ENCODE measurements at regions not wholly inside any gene's neighbourhood (a gene's known extent, or its start where the extent isn't known, plus 50 kb on each side); places are given as distances from the start of the nearest gene placed in this dataset.

DNA sequence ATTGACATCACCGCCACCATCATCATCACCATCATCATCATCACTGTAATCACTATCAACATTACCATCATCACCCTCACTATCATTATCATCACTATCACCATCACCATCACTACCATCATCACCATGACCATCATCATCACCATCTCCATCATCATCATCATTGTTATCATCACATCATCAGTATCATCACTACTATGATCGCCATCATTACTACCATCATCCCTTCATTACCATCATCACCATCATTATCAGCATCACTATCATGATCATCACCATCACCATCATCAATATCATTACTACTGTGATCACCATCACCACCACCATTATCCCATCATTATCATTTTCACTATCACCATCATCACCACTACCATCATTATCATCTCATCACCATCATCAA, 368.3 kb downstream of the SEC14L1 start:
- Histone ChIP-seq H3K4me2 (ENCODE audit: insufficient read depth, low read length) (no peak overlapping the region), H3K4me3 (no peak overlapping the region), H3K79me2 (ENCODE audit: control insufficient read depth, insufficient read depth, low read length) (no peaks in the 10 kb centered on the region), H3K9me3 (replicated peaks; ENCODE audit: control insufficient read depth, insufficient read depth, low read depth, low read length) (no peaks in the 10 kb centered on the region), H3K27ac (ENCODE audit: extremely low read depth, low read depth, low read length) (no peak overlapping the region), H3K9me1 (ENCODE audit: control insufficient read depth, insufficient read depth, low read length) (no peaks in the 10 kb centered on the region), H4K20me1 (replicated peaks; ENCODE audit: control insufficient read depth, insufficient read depth, low read length) (peaks cover 4% of the 10 kb centered on the region; the same call in 1 of the 2 replicates), H3K9ac (ENCODE audit: insufficient read depth in 1 of 2, low read depth in 2 of 2, low read length in 2 of 2) (no peak overlapping the region), H2AFZ (ENCODE audit: low read depth, low read length) (no peak overlapping the region), H3K4me1 (replicated peaks in 1 of 2; ENCODE audit: control insufficient read depth in 2 of 2, insufficient read depth in 2 of 2, low read length in 2 of 2) (peaks cover 0 to 8% of the 10 kb centered on the region in 2 experiments; a peak in 2 of 5 replicates), H3K36me3 (ENCODE audit: control insufficient read depth, insufficient read depth, low read length) (no peaks in the 10 kb centered on the region), H3K27me3 (ENCODE audit: control insufficient read depth in 2 of 2, insufficient read depth in 2 of 2, low read length in 2 of 2) (peaks cover 10 to 46% of the 10 kb centered on the region in 2 experiments)
- FAIRE-seq: no peak
- ChIA-PET POLR2A (no interaction called here), CTCF (ENCODE audit: low intra/inter-chr PET ratio) (no interaction called here)
- no peak for ATAC-seq
- in situ Hi-C loops (cut with MboI): no loop called here
- intact Hi-C loops (cut with micrococcal nuclease): no loop called here
- no peak for DNase-seq (ENCODE audit: extremely low read depth in 1 of 4, low spot score in 3 of 4)
- TF ChIP-seq KAT7 (CRISPR knock-in tag; IDR thresholded peaks at IDR 0.05; ENCODE audit: borderline replicate concordance): no peak
- no peak for TF ChIP-seq ETS2 (tag; IDR thresholded peaks at IDR 0.05; ENCODE audit: borderline replicate concordance, poor library complexity, severe bottlenecking)
- TF ChIP-seq HDAC1 (IDR thresholded peaks at IDR 0.05): 0 out of 4 replicates have a peak, but pooled peaks of 1 of the 2 experiments have one; percentile 13
- TF ChIP-seq, protein P1, sequence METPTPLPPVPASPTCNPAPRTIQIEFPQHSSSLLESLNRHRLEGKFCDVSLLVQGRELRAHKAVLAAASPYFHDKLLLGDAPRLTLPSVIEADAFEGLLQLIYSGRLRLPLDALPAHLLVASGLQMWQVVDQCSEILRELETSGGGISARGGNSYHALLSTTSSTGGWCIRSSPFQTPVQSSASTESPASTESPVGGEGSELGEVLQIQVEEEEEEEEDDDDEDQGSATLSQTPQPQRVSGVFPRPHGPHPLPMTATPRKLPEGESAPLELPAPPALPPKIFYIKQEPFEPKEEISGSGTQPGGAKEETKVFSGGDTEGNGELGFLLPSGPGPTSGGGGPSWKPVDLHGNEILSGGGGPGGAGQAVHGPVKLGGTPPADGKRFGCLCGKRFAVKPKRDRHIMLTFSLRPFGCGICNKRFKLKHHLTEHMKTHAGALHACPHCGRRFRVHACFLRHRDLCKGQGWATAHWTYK (CRISPR knock-in tag; IDR thresholded peaks at IDR 0.05): no peak
- BruUV-seq (replicated peaks): no TSS peak
- WGBS (ENCODE audit: insufficient coverage, low coverage, missing lambda C conversion rate): 4% methylated on average over 2 of the region's 2 CpGs

DNA sequence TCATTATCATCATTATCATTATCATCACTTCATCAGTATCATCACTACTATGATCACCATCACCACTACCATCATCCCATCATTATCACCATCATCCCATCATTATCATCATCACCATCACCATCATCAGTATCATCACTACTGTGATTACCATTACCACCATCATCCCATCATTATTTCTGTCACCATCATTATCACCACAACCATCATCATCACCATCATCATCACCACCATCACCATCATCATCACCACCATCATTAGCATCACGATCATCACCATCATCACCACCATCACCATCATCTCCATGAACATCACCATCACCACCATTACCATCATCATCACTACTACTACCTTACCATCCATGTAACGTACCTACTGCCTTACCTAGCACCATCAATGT, 368.8 kb downstream of the SEC14L1 start:
- TF ChIP-seq ZNF3 (CRISPR knock-in tag; IDR thresholded peaks at IDR 0.05): no peak
- peak; percentile 31; the same call in 1 of the 2 replicates for TF ChIP-seq EHMT2 (IDR thresholded peaks at IDR 0.05)
- TF ChIP-seq GTF2E2 (tag; IDR thresholded peaks at IDR 0.05): no peak
- TF ChIP-seq, protein P2, sequence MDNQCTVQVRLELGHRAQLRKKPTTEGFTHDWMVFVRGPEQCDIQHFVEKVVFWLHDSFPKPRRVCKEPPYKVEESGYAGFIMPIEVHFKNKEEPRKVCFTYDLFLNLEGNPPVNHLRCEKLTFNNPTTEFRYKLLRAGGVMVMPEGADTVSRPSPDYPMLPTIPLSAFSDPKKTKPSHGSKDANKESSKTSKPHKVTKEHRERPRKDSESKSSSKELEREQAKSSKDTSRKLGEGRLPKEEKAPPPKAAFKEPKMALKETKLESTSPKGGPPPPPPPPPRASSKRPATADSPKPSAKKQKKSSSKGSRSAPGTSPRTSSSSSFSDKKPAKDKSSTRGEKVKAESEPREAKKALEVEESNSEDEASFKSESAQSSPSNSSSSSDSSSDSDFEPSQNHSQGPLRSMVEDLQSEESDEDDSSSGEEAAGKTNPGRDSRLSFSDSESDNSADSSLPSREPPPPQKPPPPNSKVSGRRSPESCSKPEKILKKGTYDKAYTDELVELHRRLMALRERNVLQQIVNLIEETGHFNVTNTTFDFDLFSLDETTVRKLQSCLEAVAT (IDR thresholded peaks at IDR 0.05): peak in 1 of 2 experiments; percentile 45; a peak in 1 of 4 replicates
- peak in 1 of 2 experiments; percentile 17; a peak in 1 of 4 replicates for TF ChIP-seq KDM1A (IDR thresholded peaks at IDR 0.05)
- TF ChIP-seq, protein P3, sequence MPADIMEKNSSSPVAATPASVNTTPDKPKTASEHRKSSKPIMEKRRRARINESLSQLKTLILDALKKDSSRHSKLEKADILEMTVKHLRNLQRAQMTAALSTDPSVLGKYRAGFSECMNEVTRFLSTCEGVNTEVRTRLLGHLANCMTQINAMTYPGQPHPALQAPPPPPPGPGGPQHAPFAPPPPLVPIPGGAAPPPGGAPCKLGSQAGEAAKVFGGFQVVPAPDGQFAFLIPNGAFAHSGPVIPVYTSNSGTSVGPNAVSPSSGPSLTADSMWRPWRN (IDR thresholded peaks at IDR 0.05; ENCODE audit: low read depth): no peak
- no peak for TF ChIP-seq RBM17 (IDR thresholded peaks at IDR 0.05; ENCODE audit: borderline replicate concordance, low read depth, low read length)
- TF ChIP-seq CC2D1A (IDR thresholded peaks at IDR 0.05): no peak
- Histone ChIP-seq H3K27me3 (ENCODE audit: control insufficient read depth in 2 of 2, insufficient read depth in 2 of 2, low read length in 2 of 2) (peaks cover 10 to 41% of the 10 kb centered on the region in 2 experiments), H2AFZ (ENCODE audit: low read depth, low read length) (no peak overlapping the region), H3K4me2 (ENCODE audit: insufficient read depth, low read length) (no peak overlapping the region), H3K9ac (ENCODE audit: insufficient read depth in 1 of 2, low read depth in 2 of 2, low read length in 2 of 2) (no peak overlapping the region), H3K79me2 (ENCODE audit: control insufficient read depth, insufficient read depth, low read length) (no peaks in the 10 kb centered on the region), H4K20me1 (replicated peaks; ENCODE audit: control insufficient read depth, insufficient read depth, low read length) (0 out of 2 replicates have a peak, but pooled peaks cover 4% of the 10 kb centered on the region), H3K36me3 (ENCODE audit: control insufficient read depth, insufficient read depth, low read length) (no peaks in the 10 kb centered on the region), H3K9me1 (ENCODE audit: control insufficient read depth, insufficient read depth, low read length) (no peaks in the 10 kb centered on the region), H3K27ac (ENCODE audit: extremely low read depth, low read depth, low read length) (no peak overlapping the region), H3K4me3 (no peak overlapping the region), H3K9me3 (replicated peaks; ENCODE audit: control insufficient read depth, insufficient read depth, low read depth, low read length) (no peaks in the 10 kb centered on the region), H3K4me1 (replicated peaks in 1 of 2; ENCODE audit: control insufficient read depth in 2 of 2, insufficient read depth in 2 of 2, low read length in 2 of 2) (peaks cover 0 to 8% of the 10 kb centered on the region in 2 experiments; a peak in 2 of 5 replicates)
- DNase-seq (ENCODE audit: extremely low read depth in 1 of 4, low spot score in 3 of 4) (no peak), ATAC-seq (no peak), FAIRE-seq (peak; percentile 54)
- in situ Hi-C loops (cut with MboI): no loop called here
- no TSS peak for BruUV-seq (replicated peaks)
- CTCF ChIA-PET (ENCODE audit: low intra/inter-chr PET ratio): no interaction called here
- intact Hi-C loops (cut with micrococcal nuclease): no loop called here
- 0% methylated on average over 2 of the region's 2 CpGs for WGBS (ENCODE audit: insufficient coverage, low coverage, missing lambda C conversion rate)
- POLR2A ChIA-PET: no interaction called here
